NCI-H446 treated with DMSO at 0.1 percent for 48 hours (cell line): ENCODE measurements at regions not wholly inside any gene's neighbourhood (a gene's known extent, or its start where the extent isn't known, plus 50 kb on each side); places are given as distances from the start of the nearest gene placed in this dataset.

ENCODE experiments used
- DNase-seq: peaks from one replicate; lab custom pipeline; 2025; lab: John Stamatoyannopoulos, UW

- DNase-seq = no peak
These were observed 53.1 kb upstream of the CACNA1E start for GRCh38 chr1:181430015-181430885.
